SK-N-MC (cell line): ENCODE measurements at regions not wholly inside any gene's neighbourhood (a gene's known extent, or its start where the extent isn't known, plus 50 kb on each side); places are given as distances from the start of the nearest gene placed in this dataset.

Experiments
- EZH2 ChIP-seq: fragments of 200-600 bp; sonication (generic); IDR thresholded peaks from one replicate; pipeline ENCODE4 v1.6.1; 2017; ENCODE audit warnings: antibody characterized with exemption
- POLR2AphosphoS5 ChIP-seq: IDR thresholded peaks from 2 replicates; pipeline ENCODE4 v1.6.1; 2012; ENCODE audit warnings: mild to moderate bottlenecking, low read depth, low read length, borderline replicate concordance

DNA sequence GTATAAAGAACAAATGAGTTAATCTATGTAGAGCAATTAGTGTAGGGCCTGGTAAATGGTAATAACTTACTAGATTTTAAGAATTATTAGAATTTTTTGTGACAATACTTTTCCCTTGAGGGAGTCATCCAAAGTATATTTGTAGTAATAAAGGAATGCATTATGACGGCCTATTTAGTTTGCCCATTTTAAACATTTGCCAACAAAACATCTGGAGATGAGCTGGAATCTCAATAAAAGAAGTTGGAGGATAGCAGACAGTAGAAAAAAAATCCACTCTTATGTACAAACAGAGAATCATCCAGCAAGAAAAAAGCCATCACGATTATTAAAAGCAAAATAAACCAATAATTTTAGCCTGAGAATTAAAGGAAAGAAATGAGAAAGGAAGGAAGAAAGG is 567.3 kb upstream of the ADAMTS5 start:
- TF ChIP-seq EZH2 (no peak), POLR2AphosphoS5 (no peak)
